ENCODE measurements at regions not wholly inside any gene's neighbourhood (a gene's known extent, or its start where the extent isn't known, plus 50 kb on each side); places are given as distances from the start of the nearest gene placed in this dataset.

GRCh38 chr7:13155188-13155587, 467.8 kb downstream of the ARL4A start:
- TF ChIP-seq POLR2AphosphoS5 (IDR thresholded peaks at IDR 0.05) (no peak), CTCF (IDR thresholded peaks at IDR 0.05) (no peak), EP300 (IDR thresholded peaks at IDR 0.05) (no peak), POLR2A (IDR thresholded peaks at IDR 0.05) (no peak)

All from stomach (tissue), 4 donors.